Astrocyte (in vitro differentiated cells and primary cell): ENCODE measurements at regions not wholly inside any gene's neighbourhood (a gene's known extent, or its start where the extent isn't known, plus 50 kb on each side); places are given as distances from the start of the nearest gene placed in this dataset.

Experiments
- CTCF ChIP-seq: IDR thresholded peaks from 2 replicates; pipeline ENCODE4 v1.5.1; 2011; ENCODE audit warnings: low read depth, mild to moderate bottlenecking, inconsistent platforms, low read length, moderate library complexity; ENCODE audit not compliant: insufficient read depth
- EZH2 ChIP-seq: IDR thresholded peaks from 2 replicates; pipeline ENCODE4 v1.6.1; 2012; ENCODE audit warnings: mild to moderate bottlenecking, low read length, inconsistent platforms; ENCODE audit not compliant: insufficient read depth

- no peak for TF ChIP-seq CTCF
- TF ChIP-seq EZH2 = no peak
Observed at GRCh38 chrX:35015621-35016020, 73.0 kb downstream of the FAM47B start.
